HCT116 (cell line): ENCODE measurements at regions not wholly inside any gene's neighbourhood (a gene's known extent, or its start where the extent isn't known, plus 50 kb on each side); places are given as distances from the start of the nearest gene placed in this dataset.

ENCODE experiments used
- ATAC-seq: fragments of 200-7000 bp; cut with Tn5 transposase; 2 replicates; pipeline ENCODE4 v1.9.1; 2020; ENCODE audit warnings: mild to moderate bottlenecking, moderate library complexity
- BruUV-seq: library from RNA; stranded (reverse); fragments of 400-500 nt; replicated peaks from 2 replicates; lab custom pipeline; 2021; lab: Mats Ljungman, UMichigan
- CTCF ChIA-PET: fragments of 300-600 bp; sonication (Branson Sonifier 250); formaldehyde crosslinking; loops from one replicate; lab custom pipeline; 2021; ENCODE audit warnings: antibody characterized with exemption; lab: Charles Lee
- POLR2A ChIA-PET: fragments of 300-600, 350-600 bp; sonication (Branson Sonifier 250); formaldehyde crosslinking; loops from one replicate; lab custom pipeline; 2021; ENCODE audit warnings: antibody characterized with exemption; lab: Charles Lee
- RAD21 ChIA-PET, 2 experiments: fragments of 300-600 bp; sonication (Branson Sonifier 250); formaldehyde crosslinking; loops; one replicate each; lab custom pipeline; 2023; ENCODE audit warnings: low total read pairs in 2 of 2; ENCODE audit not compliant: uncharacterized antibody in 2 of 2, unreplicated experiment in 2 of 2, low non-redundant PET in 1 of 2; lab: Charles Lee
- DNase-seq: peaks from one replicate; pipeline ENCODE4 v3.0.0-alpha.2; 2010; ENCODE audit warnings: low read depth, low spot score
- H2AFZ ChIP-seq: fragments of 200-600 bp; shearing (Covaris generic), sonication (generic); 2 replicates; pipeline ENCODE4 v1.6.1; 2017; ENCODE audit warnings: low read depth, mixed run types, mixed read lengths, antibody characterized with exemption, low read length; ENCODE audit not compliant: poor library complexity, severe bottlenecking
- H3K27ac ChIP-seq: 2 replicates; pipeline ENCODE4 v1.5.1; 2012; ENCODE audit warnings: low read depth, low read length
- H3K27me3 ChIP-seq: fragments of 200-600 bp; sonication (generic); 2 replicates; pipeline ENCODE4 v1.6.1; 2016; ENCODE audit warnings: mixed run types, low read length, mixed read lengths; ENCODE audit not compliant: insufficient read depth
- H3K36me3 ChIP-seq, 2 experiments: fragments of 200-500 bp in 1 of 2; fragments of 200-600 bp in 1 of 2; sonication (Bioruptor generic) in 1 of 2; sonication (generic) in 1 of 2; 2 replicates each; pipeline versions ENCODE4 v1.5.1 to v1.6.1; 2014 to 2016; ENCODE audit warnings: low read length in 2 of 2, inconsistent platforms in 1 of 2, mixed read lengths in 1 of 2, mixed run types in 1 of 2; ENCODE audit not compliant: insufficient read depth in 2 of 2, control insufficient read depth in 1 of 2
- H3K4me1 ChIP-seq, 2 experiments: fragments of 200-600 bp in 1 of 2; sonication (generic) in 1 of 2; 2 replicates each; pipeline versions ENCODE4 v1.5.1 to v1.6.1; 2012 to 2017; ENCODE audit warnings: low read length in 2 of 2, inconsistent platforms in 1 of 2, mild to moderate bottlenecking in 1 of 2, mixed read lengths in 1 of 2, mixed run types in 1 of 2, moderate library complexity in 1 of 2; ENCODE audit not compliant: insufficient read depth in 2 of 2, control insufficient read depth in 1 of 2
- H3K4me2 ChIP-seq: fragments of 200-600 bp; sonication (generic); 2 replicates; pipeline ENCODE4 v1.6.1; 2017; ENCODE audit warnings: mixed run types, low read length, mixed read lengths
- H3K4me3 ChIP-seq, 2 experiments: fragments of 200-600 bp in 1 of 2; sonication (generic) in 1 of 2; replicated peaks in 1 of 2; 2 replicates each; pipeline ENCODE4 v1.5.1; 2011 to 2016; ENCODE audit warnings: low read length in 2 of 2, control low read depth in 1 of 2, low read depth in 1 of 2, mild to moderate bottlenecking in 1 of 2, mixed read lengths in 1 of 2, mixed run types in 1 of 2
- H3K79me2 ChIP-seq: fragments of 200-600 bp; sonication (generic); 2 replicates; pipeline ENCODE4 v1.6.1; 2017; ENCODE audit warnings: mild to moderate bottlenecking, mixed run types, low read length, moderate library complexity, mixed read lengths; ENCODE audit not compliant: insufficient read depth
- H3K9ac ChIP-seq: fragments of 200-600 bp; sonication (generic); 2 replicates; pipeline ENCODE4 v1.6.1; 2016; ENCODE audit warnings: low read length, mixed read lengths
- H3K9me2 ChIP-seq: fragments of 200-600 bp; sonication (generic), shearing (Covaris generic); 2 replicates; pipeline ENCODE4 v1.6.1; 2017; ENCODE audit warnings: mixed run types, mild to moderate bottlenecking, moderate library complexity; ENCODE audit not compliant: insufficient read depth
- H3K9me3 ChIP-seq, 2 experiments: fragments of 200-500 bp in 1 of 2; fragments of 200-600 bp in 1 of 2; sonication (Bioruptor generic) in 1 of 2; sonication (generic) in 1 of 2; 2 replicates each; pipeline ENCODE4 v1.6.1; 2014 to 2017; ENCODE audit warnings: low read length in 2 of 2, mixed read lengths in 2 of 2, inconsistent platforms in 1 of 2, low read depth in 1 of 2, mild to moderate bottlenecking in 1 of 2, mixed run types in 1 of 2, moderate library complexity in 1 of 2; ENCODE audit not compliant: control insufficient read depth in 1 of 2, insufficient read depth in 1 of 2
- H4K20me1 ChIP-seq: fragments of 200-600 bp; sonication (generic), shearing (Covaris generic); 2 replicates; pipeline ENCODE4 v1.6.1; 2017; ENCODE audit warnings: mixed run types, mild to moderate bottlenecking, moderate library complexity; ENCODE audit not compliant: insufficient read depth
- ELF1 ChIP-seq: IDR thresholded peaks from 2 replicates; pipeline ENCODE4 v1.6.1; 2012; ENCODE audit warnings: low read depth, borderline replicate concordance
- EZH2 ChIP-seq: fragments of 200-600 bp; sonication (generic); IDR thresholded peaks from 2 replicates; pipeline ENCODE4 v1.6.1; 2017; ENCODE audit warnings: antibody characterized with exemption, mixed run types
- JUND ChIP-seq: IDR thresholded peaks from 2 replicates; pipeline ENCODE4 v1.6.1; 2012
- POLR2AphosphoS5 ChIP-seq: IDR thresholded peaks from 2 replicates; pipeline ENCODE4 v1.6.1; 2011; ENCODE audit warnings: mild to moderate bottlenecking, low read depth, low read length, moderate library complexity
- RAD21 ChIP-seq: IDR thresholded peaks from 2 replicates; pipeline ENCODE4 v1.6.1; 2012; ENCODE audit warnings: low read depth, mild to moderate bottlenecking
- REST ChIP-seq: IDR thresholded peaks from 2 replicates; pipeline ENCODE4 v1.6.1; 2012; ENCODE audit warnings: low read depth
- TCF7L2 ChIP-seq: IDR thresholded peaks from 2 replicates; pipeline ENCODE4 v1.7.0; 2011; ENCODE audit warnings: borderline replicate concordance, inconsistent platforms; ENCODE audit not compliant: insufficient read depth, insufficient read length; ENCODE audit errors: extremely low read depth
- intact Hi-C: fragments of 100-400 bp; cut with micrococcal nuclease; formaldehyde crosslinking; loops from 2 replicates; pipeline ENCODE4 v1.10.0; 2022
- TF ChIP-seq, protein P1 (sequence below), 3 experiments: fragments of 200-600 bp in 1 of 3; sonication (generic) in 1 of 3; IDR thresholded peaks in 2 of 3; conservative IDR thresholded peaks in 1 of 3; 2 replicates each; pipeline ENCODE4 v1.5.1; 2012 to 2017; ENCODE audit warnings: low read depth in 2 of 3, low read length in 2 of 3, antibody characterized with exemption in 1 of 3, borderline replicate concordance in 1 of 3, control low read depth in 1 of 3, mild to moderate bottlenecking in 1 of 3, mixed read lengths in 1 of 3, mixed run types in 1 of 3, moderate library complexity in 1 of 3; ENCODE audit not compliant: insufficient read depth in 1 of 3
- TF ChIP-seq, protein P2 (sequence below): IDR thresholded peaks from 2 replicates; pipeline ENCODE4 v1.6.1; 2012

DNA sequence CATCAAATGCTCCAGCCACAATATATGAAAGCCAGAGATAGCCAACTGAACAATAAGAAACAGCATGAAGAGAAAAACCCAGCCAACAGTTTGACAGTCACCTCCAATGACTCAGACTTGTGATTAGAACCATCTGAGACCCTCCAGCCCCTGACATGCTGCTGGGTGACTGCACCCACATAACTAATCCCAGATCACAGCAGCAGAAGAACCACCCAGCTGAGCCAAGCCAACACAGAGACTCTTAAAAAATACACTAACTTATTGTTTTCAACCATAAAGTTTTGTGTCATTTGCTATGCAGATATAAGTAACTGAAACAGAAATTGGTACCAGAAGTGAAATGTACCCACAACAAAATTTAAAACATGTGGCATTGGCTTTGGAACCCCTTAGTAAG lies 314.3 kb upstream of the DYNLRB2 start:
- Histone ChIP-seq H2AFZ (no peak overlapping the region), H3K27me3 (no peaks in the 10 kb centered on the region), H3K4me1 (no peaks in the 10 kb centered on the region), H3K27ac (no peak overlapping the region), H3K4me3 (no peak overlapping the region), H3K9me3 (peaks cover 15 to 28% of the 10 kb centered on the region in 2 experiments; a peak in 3 of 4 replicates), H3K36me3 (no peaks in the 10 kb centered on the region; a peak in 1 of 4 replicates), H3K79me2 (no peaks in the 10 kb centered on the region), H3K9ac (no peak overlapping the region), H3K4me2 (no peak overlapping the region), H4K20me1 (no peaks in the 10 kb centered on the region), H3K9me2 (no peaks in the 10 kb centered on the region)
- intact Hi-C loops: no loop called here
- no TSS peak for BruUV-seq
- ChIA-PET POLR2A (no interaction called here), RAD21 (no interaction called here), CTCF (no interaction called here)
- DNase-seq (no peak), ATAC-seq (no peak)
- TF ChIP-seq RAD21: no peak
- TF ChIP-seq, protein P1, sequence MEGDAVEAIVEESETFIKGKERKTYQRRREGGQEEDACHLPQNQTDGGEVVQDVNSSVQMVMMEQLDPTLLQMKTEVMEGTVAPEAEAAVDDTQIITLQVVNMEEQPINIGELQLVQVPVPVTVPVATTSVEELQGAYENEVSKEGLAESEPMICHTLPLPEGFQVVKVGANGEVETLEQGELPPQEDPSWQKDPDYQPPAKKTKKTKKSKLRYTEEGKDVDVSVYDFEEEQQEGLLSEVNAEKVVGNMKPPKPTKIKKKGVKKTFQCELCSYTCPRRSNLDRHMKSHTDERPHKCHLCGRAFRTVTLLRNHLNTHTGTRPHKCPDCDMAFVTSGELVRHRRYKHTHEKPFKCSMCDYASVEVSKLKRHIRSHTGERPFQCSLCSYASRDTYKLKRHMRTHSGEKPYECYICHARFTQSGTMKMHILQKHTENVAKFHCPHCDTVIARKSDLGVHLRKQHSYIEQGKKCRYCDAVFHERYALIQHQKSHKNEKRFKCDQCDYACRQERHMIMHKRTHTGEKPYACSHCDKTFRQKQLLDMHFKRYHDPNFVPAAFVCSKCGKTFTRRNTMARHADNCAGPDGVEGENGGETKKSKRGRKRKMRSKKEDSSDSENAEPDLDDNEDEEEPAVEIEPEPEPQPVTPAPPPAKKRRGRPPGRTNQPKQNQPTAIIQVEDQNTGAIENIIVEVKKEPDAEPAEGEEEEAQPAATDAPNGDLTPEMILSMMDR (IDR thresholded peaks at IDR 0.05 in 2 of 3, conservative IDR thresholded peaks at IDR 0.05 in 1 of 3; ENCODE audit: borderline replicate concordance in 1 of 3, insufficient read depth in 1 of 3, low read depth in 2 of 3, low read length in 2 of 3): no peak
- no peak for TF ChIP-seq ELF1
- no peak for TF ChIP-seq TCF7L2
- TF ChIP-seq JUND: no peak
- TF ChIP-seq POLR2AphosphoS5: no peak
- TF ChIP-seq EZH2: no peak
- TF ChIP-seq REST: no peak
- TF ChIP-seq, protein P2, sequence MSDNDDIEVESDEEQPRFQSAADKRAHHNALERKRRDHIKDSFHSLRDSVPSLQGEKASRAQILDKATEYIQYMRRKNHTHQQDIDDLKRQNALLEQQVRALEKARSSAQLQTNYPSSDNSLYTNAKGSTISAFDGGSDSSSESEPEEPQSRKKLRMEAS: no peak
